ENCODE measurements at regions not wholly inside any gene's neighbourhood (a gene's known extent, or its start where the extent isn't known, plus 50 kb on each side); places are given as distances from the start of the nearest gene placed in this dataset.

- TF ChIP-seq, protein P1, sequence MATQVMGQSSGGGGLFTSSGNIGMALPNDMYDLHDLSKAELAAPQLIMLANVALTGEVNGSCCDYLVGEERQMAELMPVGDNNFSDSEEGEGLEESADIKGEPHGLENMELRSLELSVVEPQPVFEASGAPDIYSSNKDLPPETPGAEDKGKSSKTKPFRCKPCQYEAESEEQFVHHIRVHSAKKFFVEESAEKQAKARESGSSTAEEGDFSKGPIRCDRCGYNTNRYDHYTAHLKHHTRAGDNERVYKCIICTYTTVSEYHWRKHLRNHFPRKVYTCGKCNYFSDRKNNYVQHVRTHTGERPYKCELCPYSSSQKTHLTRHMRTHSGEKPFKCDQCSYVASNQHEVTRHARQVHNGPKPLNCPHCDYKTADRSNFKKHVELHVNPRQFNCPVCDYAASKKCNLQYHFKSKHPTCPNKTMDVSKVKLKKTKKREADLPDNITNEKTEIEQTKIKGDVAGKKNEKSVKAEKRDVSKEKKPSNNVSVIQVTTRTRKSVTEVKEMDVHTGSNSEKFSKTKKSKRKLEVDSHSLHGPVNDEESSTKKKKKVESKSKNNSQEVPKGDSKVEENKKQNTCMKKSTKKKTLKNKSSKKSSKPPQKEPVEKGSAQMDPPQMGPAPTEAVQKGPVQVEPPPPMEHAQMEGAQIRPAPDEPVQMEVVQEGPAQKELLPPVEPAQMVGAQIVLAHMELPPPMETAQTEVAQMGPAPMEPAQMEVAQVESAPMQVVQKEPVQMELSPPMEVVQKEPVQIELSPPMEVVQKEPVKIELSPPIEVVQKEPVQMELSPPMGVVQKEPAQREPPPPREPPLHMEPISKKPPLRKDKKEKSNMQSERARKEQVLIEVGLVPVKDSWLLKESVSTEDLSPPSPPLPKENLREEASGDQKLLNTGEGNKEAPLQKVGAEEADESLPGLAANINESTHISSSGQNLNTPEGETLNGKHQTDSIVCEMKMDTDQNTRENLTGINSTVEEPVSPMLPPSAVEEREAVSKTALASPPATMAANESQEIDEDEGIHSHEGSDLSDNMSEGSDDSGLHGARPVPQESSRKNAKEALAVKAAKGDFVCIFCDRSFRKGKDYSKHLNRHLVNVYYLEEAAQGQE (IDR thresholded peaks at IDR 0.05; ENCODE audit: low read depth) = no peak
- TF ChIP-seq EGR1 (IDR thresholded peaks at IDR 0.05) (no peak), CREB1 (IDR thresholded peaks at IDR 0.05; ENCODE audit: low read depth) (no peak), EP300 (IDR thresholded peaks at IDR 0.05; ENCODE audit: borderline replicate concordance) (no peak), RAD21 (IDR thresholded peaks at IDR 0.05; ENCODE audit: low read depth) (no peak)
These were observed 98.0 kb downstream of the GMNC start for GRCh38 chr3:190764231-190765134.

Data from Ishikawa (cell line).